HFFc6 (cell line): ENCODE measurements at regions not wholly inside any gene's neighbourhood (a gene's known extent, or its start where the extent isn't known, plus 50 kb on each side); places are given as distances from the start of the nearest gene placed in this dataset.

Source experiments
- DNase-seq: peaks from one replicate; pipeline ENCODE4 v3.0.0-alpha.2; 2018
- H3K27ac Mint-ChIP-seq: 2 replicates; pipeline ENCODE4 v1.8.0; 2020; ENCODE audit warnings: mild to moderate bottlenecking, mixed read lengths
- H3K27me3 Mint-ChIP-seq: 2 replicates; pipeline ENCODE4 v1.8.0; 2021; ENCODE audit warnings: mild to moderate bottlenecking, moderate library complexity, mixed read lengths; ENCODE audit not compliant: insufficient read depth
- H3K36me3 Mint-ChIP-seq: 2 replicates; pipeline ENCODE4 v1.8.0; 2021; ENCODE audit warnings: low read depth, mixed read lengths
- H3K4me1 Mint-ChIP-seq: 2 replicates; pipeline ENCODE4 v1.8.0; 2020; ENCODE audit warnings: low read depth, mixed read lengths
- H3K4me3 Mint-ChIP-seq: 2 replicates; pipeline ENCODE4 v1.8.0; 2020; ENCODE audit warnings: mild to moderate bottlenecking, moderate library complexity, mixed read lengths
- H3K9me3 Mint-ChIP-seq: 2 replicates; pipeline ENCODE4 v1.8.0; 2020; ENCODE audit warnings: mild to moderate bottlenecking, mixed read lengths
- TF ChIP-seq, protein P1 (sequence below): fragments of 200-600 bp; sonication (generic); IDR thresholded peaks from 2 replicates; pipeline ENCODE4 v1.5.0; 2021; ENCODE audit warnings: antibody characterized with exemption, mild to moderate bottlenecking

DNA sequence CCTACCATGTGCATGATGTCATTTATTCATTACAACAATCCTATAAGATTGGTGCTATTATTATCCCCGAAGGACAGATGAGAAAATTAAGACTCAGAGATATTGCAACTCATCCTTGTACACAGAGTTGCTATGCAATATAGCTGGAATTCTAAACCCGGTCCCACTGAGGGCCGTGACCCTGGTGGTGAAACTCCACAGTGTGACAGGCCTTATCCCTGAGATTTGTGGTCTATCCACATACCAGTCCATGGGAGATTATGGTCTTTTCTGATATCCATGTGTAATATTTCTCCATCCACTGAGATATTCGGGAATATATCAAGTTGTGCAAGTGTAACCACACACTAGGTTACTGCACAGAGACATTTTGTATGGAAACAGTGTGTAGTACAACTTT lies 305.2 kb downstream of the TXNL1 start:
- no peak for DNase-seq
- no peaks in the 10 kb centered on the region for H3K9me3 Mint-ChIP-seq
- no peaks in the 10 kb centered on the region for H3K27me3 Mint-ChIP-seq
- no peak overlapping the region for H3K4me3 Mint-ChIP-seq
- TF ChIP-seq, protein P1, sequence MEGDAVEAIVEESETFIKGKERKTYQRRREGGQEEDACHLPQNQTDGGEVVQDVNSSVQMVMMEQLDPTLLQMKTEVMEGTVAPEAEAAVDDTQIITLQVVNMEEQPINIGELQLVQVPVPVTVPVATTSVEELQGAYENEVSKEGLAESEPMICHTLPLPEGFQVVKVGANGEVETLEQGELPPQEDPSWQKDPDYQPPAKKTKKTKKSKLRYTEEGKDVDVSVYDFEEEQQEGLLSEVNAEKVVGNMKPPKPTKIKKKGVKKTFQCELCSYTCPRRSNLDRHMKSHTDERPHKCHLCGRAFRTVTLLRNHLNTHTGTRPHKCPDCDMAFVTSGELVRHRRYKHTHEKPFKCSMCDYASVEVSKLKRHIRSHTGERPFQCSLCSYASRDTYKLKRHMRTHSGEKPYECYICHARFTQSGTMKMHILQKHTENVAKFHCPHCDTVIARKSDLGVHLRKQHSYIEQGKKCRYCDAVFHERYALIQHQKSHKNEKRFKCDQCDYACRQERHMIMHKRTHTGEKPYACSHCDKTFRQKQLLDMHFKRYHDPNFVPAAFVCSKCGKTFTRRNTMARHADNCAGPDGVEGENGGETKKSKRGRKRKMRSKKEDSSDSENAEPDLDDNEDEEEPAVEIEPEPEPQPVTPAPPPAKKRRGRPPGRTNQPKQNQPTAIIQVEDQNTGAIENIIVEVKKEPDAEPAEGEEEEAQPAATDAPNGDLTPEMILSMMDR: no peak
- no peak overlapping the region for H3K27ac Mint-ChIP-seq
- peaks cover 19% of the 10 kb centered on the region for H3K4me1 Mint-ChIP-seq
- no peaks in the 10 kb centered on the region for H3K36me3 Mint-ChIP-seq

DNA sequence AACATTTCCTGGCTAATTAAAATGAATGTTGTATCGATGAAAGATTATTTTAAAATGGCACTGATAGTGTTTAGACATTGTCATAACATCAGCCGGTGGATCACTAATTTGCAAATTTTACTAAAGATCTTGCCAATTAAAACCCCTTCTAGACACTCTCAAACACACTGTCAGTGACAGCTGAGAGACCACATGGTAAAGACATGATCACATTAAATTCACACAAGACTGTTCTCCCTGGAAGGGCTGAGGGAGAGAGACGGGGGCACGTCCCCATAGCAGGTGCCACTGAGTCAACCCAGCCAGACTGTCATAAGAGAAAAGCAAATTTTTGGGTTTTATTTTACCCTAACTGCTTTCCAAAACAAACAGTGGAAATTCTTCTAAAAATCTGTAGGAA lies 306.0 kb downstream of the TXNL1 start:
- H3K9me3 Mint-ChIP-seq: no peaks in the 10 kb centered on the region
- no peak overlapping the region for H3K27ac Mint-ChIP-seq
- TF ChIP-seq, protein P1: no peak
- no peaks in the 10 kb centered on the region for H3K36me3 Mint-ChIP-seq
- no peak for DNase-seq
- no peak overlapping the region for H3K4me3 Mint-ChIP-seq
- no peaks in the 10 kb centered on the region for H3K27me3 Mint-ChIP-seq
- H3K4me1 Mint-ChIP-seq: peaks cover 26% of the 10 kb centered on the region

DNA sequence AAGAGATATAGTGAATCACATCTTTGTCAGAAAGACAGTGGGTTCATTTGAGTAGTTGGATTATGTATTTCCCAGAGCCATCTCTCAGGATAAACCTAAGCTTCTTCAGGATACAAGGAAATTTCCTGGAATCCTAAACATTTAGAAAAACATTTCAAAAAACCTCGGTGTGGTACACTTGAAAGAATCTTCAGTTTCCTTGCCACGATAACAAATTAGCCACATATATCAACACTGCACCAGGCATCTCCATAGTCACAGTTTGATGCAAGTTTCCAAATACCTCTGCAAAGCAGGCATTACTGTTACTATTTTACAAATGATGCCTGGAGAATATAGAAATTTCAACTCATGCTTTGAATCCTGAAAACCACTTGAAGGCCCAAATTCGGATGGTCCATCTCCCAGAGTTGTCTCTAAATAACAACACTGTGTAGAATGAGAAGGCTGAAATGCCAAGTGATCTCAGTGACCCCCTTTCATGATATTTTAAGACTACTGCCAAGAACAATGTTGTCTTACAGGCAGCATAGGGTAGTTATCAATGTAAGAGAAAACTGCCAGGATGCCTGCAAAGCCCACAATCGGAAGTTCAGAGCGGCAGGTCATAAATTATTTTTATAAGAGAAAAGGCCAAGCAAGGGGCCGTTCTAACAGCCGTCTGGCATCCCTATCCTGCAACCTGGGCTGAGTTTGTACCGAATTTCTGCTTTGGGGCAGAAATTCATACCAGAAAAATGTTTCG lies 307.9 kb downstream of the TXNL1 start:
- TF ChIP-seq, protein P1: no peak
- DNase-seq: no peak
- Mint-ChIP-seq H3K4me3 (no peak overlapping the region), H3K27me3 (no peaks in the 10 kb centered on the region), H3K4me1 (peaks cover 34% of the 10 kb centered on the region), H3K36me3 (no peaks in the 10 kb centered on the region), H3K9me3 (no peaks in the 10 kb centered on the region), H3K27ac (no peak overlapping the region)

DNA sequence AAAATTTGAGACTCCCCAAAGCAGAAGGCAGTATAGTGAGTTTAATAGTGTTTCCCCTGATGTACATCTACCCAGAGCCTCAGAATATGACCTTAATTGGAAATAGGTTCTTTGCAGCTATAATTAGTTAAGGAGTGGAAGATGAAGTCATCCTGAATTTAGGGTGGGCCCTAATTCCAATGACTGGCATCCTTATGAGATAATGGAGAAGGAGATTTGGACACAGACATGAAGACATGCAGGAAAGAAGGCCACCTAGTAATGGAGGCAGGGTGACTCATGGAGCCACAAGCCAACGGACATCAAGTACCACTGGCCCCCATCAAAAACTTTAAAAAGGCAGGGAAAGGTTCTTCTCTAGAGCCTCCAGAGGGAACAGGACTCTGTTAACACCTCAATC lies 308.9 kb downstream of the TXNL1 start:
- peaks cover 34% of the 10 kb centered on the region for H3K4me1 Mint-ChIP-seq
- H3K4me3 Mint-ChIP-seq: no peak overlapping the region
- H3K36me3 Mint-ChIP-seq: no peaks in the 10 kb centered on the region
- no peak for DNase-seq
- no peak overlapping the region for H3K27ac Mint-ChIP-seq
- H3K9me3 Mint-ChIP-seq: no peaks in the 10 kb centered on the region
- H3K27me3 Mint-ChIP-seq: no peaks in the 10 kb centered on the region; the same call in 1 of the 2 replicates
- TF ChIP-seq, protein P1: no peak

DNA sequence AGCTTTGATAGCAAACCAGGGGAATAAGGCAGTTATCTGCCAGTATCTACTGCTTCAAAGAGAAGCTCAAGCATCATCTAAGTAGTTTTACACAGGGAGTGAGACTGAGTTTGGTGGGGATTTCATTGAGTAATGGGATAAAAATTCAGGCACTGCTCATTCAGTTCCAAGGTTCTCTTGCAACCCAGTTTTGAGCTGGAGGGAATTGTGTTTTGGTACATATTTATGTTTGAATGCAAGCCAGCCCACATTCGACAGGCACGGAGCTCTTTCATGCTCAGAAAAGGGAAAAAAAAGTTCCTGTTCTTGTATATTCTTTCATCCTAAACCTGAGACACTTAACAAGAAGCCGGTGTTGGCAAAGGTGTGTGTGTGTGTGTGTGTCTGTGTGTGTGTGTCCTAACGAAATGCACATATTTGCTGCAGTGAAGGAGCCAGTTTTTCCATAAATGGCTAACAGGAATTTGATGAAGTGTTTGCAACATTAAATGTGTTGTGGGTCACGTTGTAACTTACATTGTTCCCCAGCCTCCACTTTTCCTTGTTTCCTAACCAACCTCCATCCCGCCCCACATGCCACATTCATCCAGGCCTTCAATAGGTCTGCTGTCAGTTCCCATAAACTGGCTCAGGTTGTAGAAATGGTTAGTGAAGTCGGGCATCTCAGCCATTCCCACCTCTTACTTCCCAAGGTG lies 311.1 kb downstream of the TXNL1 start:
- Mint-ChIP-seq H3K27ac (peak overlapping the region; percentile 19; the same call in 1 of the 2 replicates), H3K4me1 (peaks cover 30% of the 10 kb centered on the region), H3K9me3 (no peaks in the 10 kb centered on the region), H3K4me3 (peak overlapping the region; percentile 33; the same call in 1 of the 2 replicates), H3K36me3 (no peaks in the 10 kb centered on the region), H3K27me3 (no peaks in the 10 kb centered on the region; the same call in 1 of the 2 replicates)
- DNase-seq: peak; percentile 17
- TF ChIP-seq, protein P1: no peak
